ENCODE measurements at regions not wholly inside any gene's neighbourhood (a gene's known extent, or its start where the extent isn't known, plus 50 kb on each side); places are given as distances from the start of the nearest gene placed in this dataset.
"Not testable (repeated sequence)": the region's sequence is repeated elsewhere in the genome, so short reads cannot be mapped to it uniquely, and the experiment has no call there.

DNA sequence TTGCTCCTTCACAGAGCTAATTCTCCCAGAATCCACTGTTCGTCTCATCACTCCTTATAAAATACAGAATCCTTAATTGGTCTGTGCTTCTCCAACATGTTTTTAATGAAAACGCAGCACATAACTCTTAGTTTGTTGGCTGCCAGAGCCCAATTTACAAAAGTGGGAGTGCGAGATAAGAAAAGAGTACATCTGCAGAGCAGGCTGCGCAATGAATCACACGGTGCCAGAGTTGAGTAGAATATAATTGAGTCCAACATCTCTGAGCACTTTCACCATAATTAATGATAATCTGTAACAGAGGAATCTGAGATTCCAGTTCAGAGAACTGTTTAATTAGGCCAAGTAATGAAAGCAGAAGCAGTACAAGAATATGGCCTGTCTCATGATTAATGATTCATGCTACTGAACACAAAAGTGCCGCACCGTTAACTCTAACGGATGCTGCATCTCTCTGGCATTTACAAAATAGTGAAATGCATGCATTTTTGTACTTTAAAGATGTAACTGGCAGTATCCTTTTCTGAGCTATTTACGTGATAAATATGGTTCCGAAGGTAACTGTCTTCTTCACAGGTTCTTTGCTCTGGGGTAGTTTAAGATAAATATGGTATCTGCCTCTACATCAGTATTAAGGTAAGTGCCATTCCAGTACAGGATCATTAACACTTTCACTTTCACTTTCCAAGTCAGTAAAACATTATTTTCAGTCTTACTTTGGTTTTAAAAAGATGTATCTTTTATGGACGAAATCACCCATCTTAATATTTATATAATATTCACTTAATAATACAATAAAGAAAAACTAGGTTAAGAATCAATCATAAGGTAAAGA is 785.6 kb downstream of the NR4A2 start:
- H3K4me3 ChIP-seq (ENCODE audit: low read depth, low read length), result peak overlapping the region; percentile 45
- TF ChIP-seq, protein P1, sequence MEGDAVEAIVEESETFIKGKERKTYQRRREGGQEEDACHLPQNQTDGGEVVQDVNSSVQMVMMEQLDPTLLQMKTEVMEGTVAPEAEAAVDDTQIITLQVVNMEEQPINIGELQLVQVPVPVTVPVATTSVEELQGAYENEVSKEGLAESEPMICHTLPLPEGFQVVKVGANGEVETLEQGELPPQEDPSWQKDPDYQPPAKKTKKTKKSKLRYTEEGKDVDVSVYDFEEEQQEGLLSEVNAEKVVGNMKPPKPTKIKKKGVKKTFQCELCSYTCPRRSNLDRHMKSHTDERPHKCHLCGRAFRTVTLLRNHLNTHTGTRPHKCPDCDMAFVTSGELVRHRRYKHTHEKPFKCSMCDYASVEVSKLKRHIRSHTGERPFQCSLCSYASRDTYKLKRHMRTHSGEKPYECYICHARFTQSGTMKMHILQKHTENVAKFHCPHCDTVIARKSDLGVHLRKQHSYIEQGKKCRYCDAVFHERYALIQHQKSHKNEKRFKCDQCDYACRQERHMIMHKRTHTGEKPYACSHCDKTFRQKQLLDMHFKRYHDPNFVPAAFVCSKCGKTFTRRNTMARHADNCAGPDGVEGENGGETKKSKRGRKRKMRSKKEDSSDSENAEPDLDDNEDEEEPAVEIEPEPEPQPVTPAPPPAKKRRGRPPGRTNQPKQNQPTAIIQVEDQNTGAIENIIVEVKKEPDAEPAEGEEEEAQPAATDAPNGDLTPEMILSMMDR (IDR thresholded peaks at IDR 0.05; ENCODE audit: insufficient read depth, low read length), result no peak
- no peak for DNase-seq (ENCODE audit: low read depth)

DNA sequence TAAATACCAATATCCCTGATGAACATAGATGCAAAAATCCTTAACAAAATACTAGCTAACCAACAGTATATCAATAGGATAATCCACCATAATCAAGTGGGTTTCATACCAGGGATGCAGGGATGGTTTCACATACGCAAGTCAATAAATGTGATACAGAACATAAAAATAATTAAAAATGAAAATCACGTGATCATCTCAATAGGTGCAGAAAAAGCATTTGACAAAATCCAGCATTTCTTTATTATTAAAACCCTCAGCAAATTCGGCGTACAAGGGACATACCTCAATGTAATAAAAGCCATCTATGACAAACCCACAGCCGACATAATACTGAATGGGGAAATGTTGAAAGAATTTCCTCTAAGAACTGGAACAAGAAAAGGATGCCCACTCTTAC is 793.5 kb downstream of the NR4A2 start:
- not testable (repeated sequence) for DNase-seq (ENCODE audit: low read depth); H3K4me3 ChIP-seq (ENCODE audit: low read depth, low read length)

DNA sequence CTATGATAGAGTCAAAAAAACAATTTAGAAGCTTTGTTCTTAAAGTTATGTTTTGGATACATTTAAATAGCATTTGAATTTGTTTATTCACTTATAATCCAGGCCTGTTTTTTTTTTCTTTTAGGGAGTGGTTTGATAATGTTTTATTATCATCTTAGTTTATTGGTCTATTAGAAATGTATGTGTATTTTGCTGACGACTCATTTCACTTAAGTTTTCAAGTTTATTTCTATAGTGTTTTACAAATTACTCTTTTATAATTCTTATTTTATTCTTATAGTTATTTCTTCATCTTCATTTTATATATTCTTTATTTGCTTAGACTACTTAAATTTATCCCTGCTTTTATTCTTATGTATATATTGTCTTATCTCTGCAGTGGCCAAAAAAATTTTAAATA is 804.5 kb downstream of the NR4A2 start:
- H3K4me3 ChIP-seq (ENCODE audit: low read depth, low read length), result no peak overlapping the region

DNA sequence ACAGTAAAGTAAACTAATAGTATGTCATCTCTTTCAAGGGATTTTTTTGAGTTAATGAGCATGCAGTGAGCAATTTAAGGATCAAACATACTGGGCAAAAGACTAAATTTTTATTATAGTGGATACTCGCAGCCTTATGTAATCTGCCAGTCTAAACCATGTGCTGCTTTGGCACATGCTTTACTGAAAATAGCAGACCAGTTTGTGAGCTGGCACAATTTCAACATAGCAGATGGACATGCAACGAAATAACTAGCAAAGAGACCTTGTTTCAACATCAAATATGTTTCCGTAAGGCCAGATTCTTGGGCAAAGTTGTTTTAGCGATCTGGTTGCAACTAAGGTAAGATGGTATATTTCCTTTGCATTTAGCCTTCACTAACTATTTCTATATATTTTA is 807.3 kb downstream of the NR4A2 start:
- no peak overlapping the region for H3K4me3 ChIP-seq (ENCODE audit: low read depth, low read length)
- DNase-seq (ENCODE audit: low read depth), result no peak
- TF ChIP-seq, protein P1 (IDR thresholded peaks at IDR 0.05; ENCODE audit: insufficient read depth, low read length), result no peak

More for the DNA sequence above, 804.5 kb downstream of the NR4A2 start:
- TF ChIP-seq, protein P1 (IDR thresholded peaks at IDR 0.05; ENCODE audit: insufficient read depth, low read length), result no peak
- no peak for DNase-seq (ENCODE audit: low read depth)

DNA sequence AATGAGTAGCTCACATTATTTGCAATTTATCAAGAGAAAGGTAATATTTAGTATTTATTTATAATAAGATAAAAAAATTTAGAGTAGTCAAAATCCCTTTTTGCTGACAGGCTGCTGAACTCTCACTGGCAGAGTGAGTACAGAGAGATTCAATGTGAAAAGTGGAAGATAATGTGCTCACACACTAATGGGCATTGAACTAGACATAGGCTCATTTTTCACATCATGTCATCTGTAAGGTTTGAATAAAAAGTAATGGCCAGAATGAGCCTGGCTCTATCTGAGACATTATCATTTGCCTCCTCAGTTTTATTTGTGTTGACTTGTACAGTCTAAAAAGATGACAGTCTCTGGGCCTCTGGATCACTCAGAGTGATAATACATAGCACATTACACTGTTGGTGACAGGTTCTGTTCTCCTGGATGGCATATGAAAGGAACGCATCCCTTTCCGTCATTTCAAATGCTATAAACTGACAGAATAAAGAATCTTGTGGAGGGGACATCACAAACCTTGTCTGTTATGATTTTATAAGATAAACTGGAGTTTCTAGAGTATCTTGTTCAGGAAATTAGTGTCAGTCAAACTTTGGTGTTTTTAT is 812.9 kb downstream of the NR4A2 start:
- no peak overlapping the region for H3K4me3 ChIP-seq (ENCODE audit: low read depth, low read length)
- TF ChIP-seq, protein P1 (IDR thresholded peaks at IDR 0.05; ENCODE audit: insufficient read depth, low read length), result no peak
- no peak for DNase-seq (ENCODE audit: low read depth)

DNA sequence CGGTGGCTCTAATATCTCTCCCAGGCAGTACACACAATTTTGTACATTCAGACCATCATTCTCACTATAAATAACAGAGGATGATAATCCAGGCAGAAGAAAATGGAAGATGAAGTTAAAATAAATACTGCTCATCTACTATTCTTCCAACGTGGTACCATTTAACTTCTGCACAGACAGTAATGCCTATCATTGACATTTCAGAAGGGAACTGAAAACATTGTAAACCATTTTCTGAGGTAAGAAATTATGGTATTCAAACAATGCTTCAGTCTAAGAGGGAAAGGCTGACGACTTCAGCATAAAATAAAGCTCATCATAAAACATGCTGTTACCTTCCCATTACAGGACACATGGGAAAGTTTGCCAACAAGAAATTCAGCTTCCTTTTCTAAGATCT is 814.4 kb downstream of the NR4A2 start:
- no peak overlapping the region for H3K4me3 ChIP-seq (ENCODE audit: low read depth, low read length)
- DNase-seq (ENCODE audit: low read depth), result no peak
- TF ChIP-seq, protein P1 (IDR thresholded peaks at IDR 0.05; ENCODE audit: insufficient read depth, low read length), result no peak

DNA sequence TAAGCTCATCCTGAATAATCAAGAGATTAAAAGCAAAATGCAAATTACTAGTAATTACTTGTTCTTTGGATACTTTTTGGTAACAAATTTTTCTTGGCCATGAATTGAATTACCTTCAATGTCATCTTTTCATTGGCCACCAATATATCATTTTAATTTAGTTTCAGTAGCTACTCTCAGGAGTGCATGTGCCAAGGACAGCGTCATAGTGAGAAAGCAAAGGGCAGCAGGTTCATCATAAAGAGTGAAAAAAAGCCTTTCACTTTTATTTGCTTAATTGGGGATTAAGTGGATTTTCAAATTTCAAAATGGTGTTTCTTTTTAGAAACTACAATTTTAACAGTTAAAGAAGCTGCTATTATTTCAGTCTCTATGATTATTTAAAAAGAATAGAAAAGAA is 815.2 kb downstream of the NR4A2 start:
- DNase-seq (ENCODE audit: low read depth), result no peak
- H3K4me3 ChIP-seq (ENCODE audit: low read depth, low read length), result no peak overlapping the region
- TF ChIP-seq, protein P1 (IDR thresholded peaks at IDR 0.05; ENCODE audit: insufficient read depth, low read length), result no peak
